HFF-Myc (cell line): ENCODE measurements at regions not wholly inside any gene's neighbourhood (a gene's known extent, or its start where the extent isn't known, plus 50 kb on each side); places are given as distances from the start of the nearest gene placed in this dataset.

Experiments used
- DNase-seq: peaks from one replicate; pipeline ENCODE4 v3.0.0-alpha.2; 2011; ENCODE audit warnings: low read depth; ENCODE audit errors: extremely low read depth
- H3K4me3 ChIP-seq: replicated peaks from 2 replicates; pipeline ENCODE4 v1.5.1; 2011; ENCODE audit warnings: low read depth, mild to moderate bottlenecking, control low read depth, low read length
- CTCF ChIP-seq: IDR thresholded peaks from 2 replicates; pipeline ENCODE4 v1.5.1; 2012; ENCODE audit warnings: mild to moderate bottlenecking, low read depth, low read length, control low read depth; ENCODE audit errors: missing control alignments

- H3K4me3 ChIP-seq, result no peak overlapping the region
- no peak for DNase-seq
- TF ChIP-seq CTCF, result no peak
These were observed 844.7 kb upstream of the SOX9 start for GRCh38 chr17:71276079-71276478.

GRCh38 chr17:71283486-71283885, 837.3 kb upstream of the SOX9 start:
- no peak for DNase-seq
- no peak for TF ChIP-seq CTCF
- H3K4me3 ChIP-seq, result no peak overlapping the region

- no peak overlapping the region for H3K4me3 ChIP-seq
- no peak for TF ChIP-seq CTCF
- DNase-seq, result no peak
These were observed 836.6 kb upstream of the SOX9 start for GRCh38 chr17:71284032-71284755.

GRCh38 chr17:71286625-71287024, 834.2 kb upstream of the SOX9 start:
- H3K4me3 ChIP-seq, result no peak overlapping the region
- no peak for DNase-seq
- TF ChIP-seq CTCF, result no peak

- DNase-seq, result no peak
- no peak for TF ChIP-seq CTCF
- no peak overlapping the region for H3K4me3 ChIP-seq
These were observed 833.6 kb upstream of the SOX9 start for GRCh38 chr17:71287071-71287823.

GRCh38 chr17:71292006-71292405, 828.8 kb upstream of the SOX9 start:
- no peak for TF ChIP-seq CTCF
- DNase-seq, result no peak
- H3K4me3 ChIP-seq, result no peak overlapping the region
